ENCODE measurements at regions not wholly inside any gene's neighbourhood (a gene's known extent, or its start where the extent isn't known, plus 50 kb on each side); places are given as distances from the start of the nearest gene placed in this dataset.

DNA sequence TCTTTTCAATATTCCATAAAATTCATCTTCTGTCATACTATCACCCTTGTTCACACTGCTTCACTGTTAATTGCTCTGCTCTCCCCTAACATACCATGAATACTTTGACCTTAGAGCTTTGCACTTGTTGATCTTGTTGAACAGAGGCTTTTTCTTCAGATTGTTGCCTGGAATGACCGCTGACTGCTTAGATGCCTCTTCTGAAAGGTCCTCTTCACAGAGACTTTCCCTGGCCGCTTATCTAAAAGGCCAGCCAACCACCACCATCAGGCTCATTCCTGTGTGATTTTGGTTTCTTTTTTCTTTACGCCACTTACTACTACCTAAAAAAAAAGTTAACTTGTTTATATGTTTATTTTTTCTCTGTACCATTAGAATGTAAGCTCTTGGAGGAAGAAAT lies 667.7 kb downstream of the STPG2 start:
- TF ChIP-seq, protein P1, sequence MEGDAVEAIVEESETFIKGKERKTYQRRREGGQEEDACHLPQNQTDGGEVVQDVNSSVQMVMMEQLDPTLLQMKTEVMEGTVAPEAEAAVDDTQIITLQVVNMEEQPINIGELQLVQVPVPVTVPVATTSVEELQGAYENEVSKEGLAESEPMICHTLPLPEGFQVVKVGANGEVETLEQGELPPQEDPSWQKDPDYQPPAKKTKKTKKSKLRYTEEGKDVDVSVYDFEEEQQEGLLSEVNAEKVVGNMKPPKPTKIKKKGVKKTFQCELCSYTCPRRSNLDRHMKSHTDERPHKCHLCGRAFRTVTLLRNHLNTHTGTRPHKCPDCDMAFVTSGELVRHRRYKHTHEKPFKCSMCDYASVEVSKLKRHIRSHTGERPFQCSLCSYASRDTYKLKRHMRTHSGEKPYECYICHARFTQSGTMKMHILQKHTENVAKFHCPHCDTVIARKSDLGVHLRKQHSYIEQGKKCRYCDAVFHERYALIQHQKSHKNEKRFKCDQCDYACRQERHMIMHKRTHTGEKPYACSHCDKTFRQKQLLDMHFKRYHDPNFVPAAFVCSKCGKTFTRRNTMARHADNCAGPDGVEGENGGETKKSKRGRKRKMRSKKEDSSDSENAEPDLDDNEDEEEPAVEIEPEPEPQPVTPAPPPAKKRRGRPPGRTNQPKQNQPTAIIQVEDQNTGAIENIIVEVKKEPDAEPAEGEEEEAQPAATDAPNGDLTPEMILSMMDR (conservative IDR thresholded peaks at IDR 0.05; ENCODE audit: low read length): no peak
- no peak for TF ChIP-seq EZH2phosphoT487 (IDR thresholded peaks at IDR 0.05; ENCODE audit: borderline replicate concordance)
